Esophagus muscularis mucosa (tissue), 4 donors: ENCODE measurements at regions not wholly inside any gene's neighbourhood (a gene's known extent, or its start where the extent isn't known, plus 50 kb on each side); places are given as distances from the start of the nearest gene placed in this dataset.

Experiments used
- DNase-seq: peaks from one replicate; pipeline ENCODE4 v3.0.0-alpha.2; 2017; ENCODE audit errors: extremely low spot score
- H3K27ac ChIP-seq, 4 donors: fragments of 200-600 bp; sonication (generic); replicated peaks in 1 of 4; 1 replicate in 3 of 4; 2 replicates in 1 of 4; pipeline ENCODE4 v1.5.1; 2016 to 2019; ENCODE audit warnings: mild to moderate bottlenecking in 1 of 4
- H3K27me3 ChIP-seq, 4 donors: fragments of 200-600 bp; sonication (generic); one replicate each; pipeline versions ENCODE4 v1.5.1 to v1.6.0; 2016 to 2019
- H3K36me3 ChIP-seq, 4 donors: fragments of 200-600 bp; sonication (generic); one replicate each; pipeline ENCODE4 v1.5.1; 2016 to 2019
- H3K4me1 ChIP-seq, 4 donors: fragments of 200-600 bp; sonication (generic); one replicate each; pipeline ENCODE4 v1.5.1; 2016 to 2019
- H3K4me3 ChIP-seq, 4 donors: fragments of 200-600 bp; sonication (generic); 1 replicate in 2 of 4; 2 replicates in 2 of 4; pipeline ENCODE4 v1.5.1; 2016 to 2019; ENCODE audit warnings: mild to moderate bottlenecking in 4 of 4, moderate library complexity in 1 of 4
- H3K9me3 ChIP-seq, 4 donors: fragments of 200-600 bp; sonication (generic); 1 replicate in 3 of 4; 2 replicates in 1 of 4; pipeline ENCODE4 v1.5.1; 2016 to 2019
- CTCF ChIP-seq, 3 experiments: fragments of 200-600 bp in 2 of 3; fragments of 450-650 bp in 1 of 3; sonication (generic) in 2 of 3; IDR thresholded peaks; one replicate each; pipeline ENCODE4 v1.5.1; 2017 to 2019; ENCODE audit warnings: antibody characterized with exemption in 3 of 3, mild to moderate bottlenecking in 2 of 3, moderate library complexity in 1 of 3
- EP300 ChIP-seq: sonication (generic); formaldehyde crosslinking; IDR thresholded peaks from one replicate; pipeline ENCODE4 v1.6.1; 2017; ENCODE audit warnings: antibody characterized with exemption
- POLR2A ChIP-seq: fragments of 450-650 bp; IDR thresholded peaks from one replicate; pipeline ENCODE4 v1.6.1; 2017; ENCODE audit warnings: antibody characterized with exemption, moderate library complexity, mild to moderate bottlenecking, low read depth
- POLR2AphosphoS5 ChIP-seq, 2 donors: sonication (generic); formaldehyde crosslinking; IDR thresholded peaks; one replicate each; pipeline ENCODE4 v1.6.1; 2017; ENCODE audit warnings: antibody characterized with exemption in 2 of 2
- WGBS: methylation state at CpG from one replicate; pipeline ENCODE4 v1.1.5; 2018; 5-methylcytosine and 5-hydroxymethylcytosine counted together
- intact Hi-C: fragments of 100-400 bp; cut with DNase I; formaldehyde crosslinking; loops from one replicate; pipeline ENCODE4 v1.15.1; 2023

- WGBS: 91% methylated on average over 18 of the region's 21 CpGs
- no peak for TF ChIP-seq EP300
- no peak for TF ChIP-seq POLR2A
- TF ChIP-seq POLR2AphosphoS5 (IDR thresholded peaks at IDR 0.05): no peak
- TF ChIP-seq CTCF (IDR thresholded peaks at IDR 0.05): no peak
Observed at GRCh38 chr2:128789776-128790455, 471.2 kb upstream of the HS6ST1 start.

DNA sequence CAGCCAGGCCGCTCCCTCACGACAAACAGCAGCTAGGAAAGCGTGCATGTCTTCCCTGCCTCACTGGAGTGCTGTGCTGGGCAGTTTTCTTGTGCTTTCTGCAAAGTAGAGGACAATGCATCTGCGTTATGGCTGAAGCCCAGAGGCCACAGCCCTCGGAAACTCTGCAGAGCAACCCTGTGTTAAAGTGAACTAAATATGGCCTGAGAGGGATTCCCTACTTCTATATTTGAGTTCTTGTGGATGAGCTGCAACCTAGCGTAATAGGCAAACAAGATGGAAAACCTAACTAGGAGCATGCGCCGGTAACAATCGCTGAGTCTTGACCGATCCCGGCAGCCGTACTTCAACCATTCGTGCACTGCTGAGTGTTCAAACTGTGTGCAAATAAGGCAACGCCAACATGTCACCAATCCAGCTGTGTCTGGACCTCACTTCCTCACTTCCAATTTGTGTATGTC lies 471.9 kb upstream of the HS6ST1 start:
- TF ChIP-seq CTCF (IDR thresholded peaks at IDR 0.05) (no peak), POLR2A (no peak)
- Histone ChIP-seq H3K4me3 (no peak overlapping the region), H3K27ac (no peak overlapping the region), H3K36me3 (no peaks in the 10 kb centered on the region), H3K9me3 (no peaks in the 10 kb centered on the region), H3K27me3 (peaks cover 0 to 12% (median 0%) of the 10 kb centered on the region in 4 donors), H3K4me1 (peaks cover 0 to 8% (median 7%) of the 10 kb centered on the region in 4 donors)
- intact Hi-C loops: no loop called here
- no peak for DNase-seq
- 80% methylated on average over 11 of the region's 14 CpGs for WGBS

More at GRCh38 chr2:128789776-128790455, 471.2 kb upstream of the HS6ST1 start:
- DNase-seq: no peak
- peaks cover 0 to 8% (median 7%) of the 10 kb centered on the region in 4 donors for H3K4me1 ChIP-seq
- peaks cover 0 to 12% (median 0%) of the 10 kb centered on the region in 4 donors for H3K27me3 ChIP-seq
- no peaks in the 10 kb centered on the region for H3K36me3 ChIP-seq
- H3K4me3 ChIP-seq: no peak overlapping the region
- intact Hi-C loops: no loop called here
- H3K27ac ChIP-seq: no peak overlapping the region
- H3K9me3 ChIP-seq: no peaks in the 10 kb centered on the region

DNA sequence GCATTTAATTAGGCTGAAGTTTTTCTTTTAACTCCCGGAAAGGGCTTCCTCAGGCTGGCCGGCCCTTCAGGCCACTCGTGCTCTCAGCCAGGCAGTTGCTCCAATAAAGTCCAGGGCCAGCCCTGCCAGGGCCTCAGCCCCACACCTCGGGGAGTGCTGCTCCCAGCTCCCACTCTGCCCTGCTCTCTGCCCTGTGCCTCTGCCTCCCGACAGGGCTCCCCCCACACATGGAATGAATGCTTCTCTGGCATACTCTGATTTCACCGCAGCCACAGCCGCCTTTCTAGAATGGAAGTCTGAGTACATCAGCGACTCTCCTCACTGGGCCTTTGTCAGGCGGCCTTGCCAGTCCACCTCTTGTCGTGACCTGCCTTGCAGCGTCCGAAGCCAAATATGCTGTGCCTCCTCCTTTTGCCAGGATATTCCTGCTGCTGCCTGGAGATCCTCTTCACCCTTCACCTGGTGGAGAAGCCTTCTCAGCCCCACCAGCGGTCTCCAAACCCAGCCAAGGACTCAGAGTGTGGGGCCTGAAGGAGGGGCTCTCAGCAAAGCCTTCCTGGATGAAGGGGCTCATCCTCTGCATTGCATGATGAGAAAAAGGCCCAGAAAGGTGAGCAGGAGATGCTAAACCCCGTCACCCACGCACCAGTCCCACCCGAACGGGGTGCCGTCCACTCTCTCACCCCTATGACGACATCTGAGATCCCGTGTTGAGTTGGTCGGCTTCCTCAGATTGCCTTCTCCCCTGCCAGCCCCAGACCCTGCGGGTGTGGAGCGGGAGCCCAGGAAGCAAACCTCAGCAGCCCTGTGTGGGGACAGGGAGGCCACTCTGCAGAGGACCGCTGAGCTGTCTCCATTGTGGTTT lies 472.7 kb upstream of the HS6ST1 start:
- H3K4me1 ChIP-seq: peaks cover 0 to 8% (median 7%) of the 10 kb centered on the region in 4 donors
- H3K27me3 ChIP-seq: peaks cover 0 to 12% (median 0%) of the 10 kb centered on the region in 4 donors
- no peak for TF ChIP-seq POLR2A
- no peak for TF ChIP-seq EP300
- TF ChIP-seq POLR2AphosphoS5 (IDR thresholded peaks at IDR 0.05): no peak
- no peak for TF ChIP-seq CTCF (IDR thresholded peaks at IDR 0.05)
- H3K4me3 ChIP-seq: no peak overlapping the region
- no peaks in the 10 kb centered on the region for H3K36me3 ChIP-seq
- H3K27ac ChIP-seq: no peak overlapping the region
- 82% methylated on average over 22 of the region's 24 CpGs for WGBS
- DNase-seq: no peak
- no peaks in the 10 kb centered on the region for H3K9me3 ChIP-seq
- intact Hi-C loops: no loop called here

DNA sequence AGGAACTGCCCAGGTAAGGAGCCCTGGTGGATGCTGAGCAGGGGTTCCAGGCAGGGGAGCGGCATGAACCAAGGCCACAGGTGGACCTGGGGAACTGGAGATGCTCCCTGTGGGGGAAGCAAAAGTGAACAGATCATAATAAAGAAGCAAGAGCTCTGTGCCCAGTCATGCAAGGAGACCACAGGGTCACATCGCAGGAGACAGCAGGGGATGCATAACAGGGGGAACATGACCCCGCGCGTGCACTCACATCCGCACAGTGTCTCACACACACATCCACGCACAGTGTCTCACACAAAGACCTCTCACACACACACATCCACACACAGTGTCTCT lies 473.3 kb upstream of the HS6ST1 start:
- WGBS: 83% methylated on average over 7 of the region's 7 CpGs
- peaks cover 0 to 12% (median 0%) of the 10 kb centered on the region in 4 donors for H3K27me3 ChIP-seq
- no peak overlapping the region for H3K4me3 ChIP-seq
- intact Hi-C loops: no loop called here
- TF ChIP-seq POLR2AphosphoS5 (IDR thresholded peaks at IDR 0.05) (no peak), EP300 (no peak), POLR2A (no peak), CTCF (IDR thresholded peaks at IDR 0.05) (no peak)
- H3K9me3 ChIP-seq: no peaks in the 10 kb centered on the region
- no peaks in the 10 kb centered on the region for H3K36me3 ChIP-seq
- no peak for DNase-seq
- H3K4me1 ChIP-seq: peaks cover 0 to 4% (median 3%) of the 10 kb centered on the region in 4 donors
- H3K27ac ChIP-seq: no peak overlapping the region
